Neural progenitor cell (in vitro differentiated cells): ENCODE measurements at regions not wholly inside any gene's neighbourhood (a gene's known extent, or its start where the extent isn't known, plus 50 kb on each side); places are given as distances from the start of the nearest gene placed in this dataset.
A peak's percentile ranks its signal among the peaks of the same experiment; 100 is the strongest.

Source experiments
- DNase-seq: peaks from one replicate; pipeline ENCODE4 v3.0.0-alpha.2; 2016; ENCODE audit warnings: low spot score
- H2AFZ ChIP-seq: fragments of 200-600 bp; sonication (generic); replicated peaks from 2 replicates; pipeline ENCODE4 v1.6.1; 2016; ENCODE audit warnings: antibody characterized with exemption
- H3F3A ChIP-seq: fragments of 200-600 bp; sonication (generic); 2 replicates; pipeline ENCODE4 v1.6.1; 2016; ENCODE audit warnings: antibody characterized with exemption, low read depth
- H3K27ac ChIP-seq: fragments of 200-600 bp; sonication (generic); 2 replicates; pipeline ENCODE4 v1.5.1; 2016; ENCODE audit warnings: mild to moderate bottlenecking
- H3K27me3 ChIP-seq: fragments of 200-600 bp; sonication (generic); 2 replicates; pipeline ENCODE4 v1.6.1; 2016; ENCODE audit warnings: mild to moderate bottlenecking, moderate library complexity
- H3K36me3 ChIP-seq: fragments of 200-600 bp; sonication (generic); 2 replicates; pipeline ENCODE4 v1.5.1; 2016
- H3K4me1 ChIP-seq: fragments of 200-600 bp; sonication (generic); 2 replicates; pipeline ENCODE4 v1.6.1; 2016; ENCODE audit warnings: mixed run types
- H3K4me2 ChIP-seq: fragments of 200-600 bp; sonication (generic); 2 replicates; pipeline ENCODE4 v1.6.1; 2016
- H3K4me3 ChIP-seq: fragments of 200-600 bp; sonication (generic); 2 replicates; pipeline ENCODE4 v1.5.1; 2016
- H3K79me2 ChIP-seq: fragments of 200-600 bp; sonication (generic); 2 replicates; pipeline ENCODE4 v1.6.1; 2016; ENCODE audit warnings: low read depth
- H3K9ac ChIP-seq: fragments of 200-600 bp; sonication (generic); 2 replicates; pipeline ENCODE4 v1.6.1; 2016
- H3K9me3 ChIP-seq: fragments of 200-600 bp; sonication (generic); 2 replicates; pipeline ENCODE4 v1.5.1; 2016; ENCODE audit warnings: low read depth
- H4K20me1 ChIP-seq: fragments of 200-600 bp; sonication (generic); 2 replicates; pipeline ENCODE4 v1.6.1; 2016; ENCODE audit warnings: low read depth
- H3K27ac Mint-ChIP-seq: 3 replicates; pipeline ENCODE4 v1.8.0; 2021; ENCODE audit warnings: mixed read lengths
- H3K27me3 Mint-ChIP-seq: 2 replicates; pipeline ENCODE4 v1.8.0; 2022; ENCODE audit warnings: low read depth, mild to moderate bottlenecking, inconsistent platforms, moderate library complexity, mixed read lengths; ENCODE audit not compliant: insufficient read depth
- H3K36me3 Mint-ChIP-seq: 3 replicates; pipeline ENCODE4 v1.8.0; 2021; ENCODE audit warnings: mixed read lengths
- H3K4me1 Mint-ChIP-seq: 3 replicates; pipeline ENCODE4 v1.8.0; 2021; ENCODE audit warnings: mixed read lengths
- H3K4me3 Mint-ChIP-seq: 3 replicates; pipeline ENCODE4 v1.8.0; 2021; ENCODE audit warnings: mild to moderate bottlenecking, moderate library complexity, mixed read lengths
- H3K9me3 Mint-ChIP-seq: 3 replicates; pipeline ENCODE4 v1.8.0; 2020; ENCODE audit warnings: mixed read lengths
- CTCF ChIP-seq: fragments of 200-600 bp; sonication (generic); IDR thresholded peaks from 2 replicates; pipeline ENCODE4 v1.5.1; 2017; ENCODE audit warnings: antibody characterized with exemption, mild to moderate bottlenecking
- EZH2 ChIP-seq: fragments of 200-600 bp; sonication (generic); IDR thresholded peaks from 2 replicates; pipeline ENCODE4 v1.6.1; 2017; ENCODE audit warnings: antibody characterized with exemption, mild to moderate bottlenecking, moderate library complexity
- EZH2phosphoT487 ChIP-seq: fragments of 200-600 bp; sonication (generic); IDR thresholded peaks from 2 replicates; pipeline ENCODE4 v1.6.1; 2017; ENCODE audit warnings: antibody characterized with exemption

- H3K27ac Mint-ChIP-seq = no peak overlapping the region
- H3K4me1 Mint-ChIP-seq = peaks cover 31% of the 10 kb centered on the region
- Histone ChIP-seq H2AFZ (no peak overlapping the region), H3K36me3 (no peaks in the 10 kb centered on the region), H3K79me2 (no peaks in the 10 kb centered on the region), H3F3A (no peaks in the 10 kb centered on the region), H3K4me2 (no peak overlapping the region), H3K9me3 (no peaks in the 10 kb centered on the region), H4K20me1 (no peaks in the 10 kb centered on the region), H3K9ac (no peak overlapping the region), H3K4me3 (no peak overlapping the region), H3K4me1 (peaks cover 22% of the 10 kb centered on the region), H3K27me3 (no peaks in the 10 kb centered on the region), H3K27ac (no peak overlapping the region)
- no peak for TF ChIP-seq EZH2phosphoT487
- TF ChIP-seq CTCF = no peak
- TF ChIP-seq EZH2 = no peak
- DNase-seq = no peak
- no peaks in the 10 kb centered on the region for H3K9me3 Mint-ChIP-seq
- no peak overlapping the region for H3K4me3 Mint-ChIP-seq
- H3K27me3 Mint-ChIP-seq = peaks cover 12% of the 10 kb centered on the region
- H3K36me3 Mint-ChIP-seq = no peaks in the 10 kb centered on the region
Measured at GRCh38 chr9:89996773-89997172, 392.0 kb downstream of the GADD45G start.

- Histone ChIP-seq H4K20me1 (no peaks in the 10 kb centered on the region), H3K4me2 (no peak overlapping the region), H3K4me3 (no peak overlapping the region), H2AFZ (no peak overlapping the region), H3K4me1 (peaks cover 23% of the 10 kb centered on the region), H3K27me3 (no peaks in the 10 kb centered on the region), H3F3A (no peaks in the 10 kb centered on the region), H3K9ac (no peak overlapping the region), H3K27ac (no peak overlapping the region), H3K9me3 (no peaks in the 10 kb centered on the region), H3K79me2 (no peaks in the 10 kb centered on the region), H3K36me3 (no peaks in the 10 kb centered on the region)
- H3K36me3 Mint-ChIP-seq = no peaks in the 10 kb centered on the region
- no peak for TF ChIP-seq EZH2phosphoT487
- no peak overlapping the region for H3K4me3 Mint-ChIP-seq
- H3K27ac Mint-ChIP-seq = no peak overlapping the region
- peaks cover 13% of the 10 kb centered on the region for H3K27me3 Mint-ChIP-seq
- no peak for DNase-seq
- no peaks in the 10 kb centered on the region for H3K9me3 Mint-ChIP-seq
- H3K4me1 Mint-ChIP-seq = peaks cover 41% of the 10 kb centered on the region
Measured at GRCh38 chr9:89998633-89999032, 393.8 kb downstream of the GADD45G start.

GRCh38 chr9:89999176-89999533 lies 394.3 kb downstream of the GADD45G start:
- H3K27ac Mint-ChIP-seq = no peak overlapping the region
- no peak overlapping the region for H3K27ac ChIP-seq
- no peaks in the 10 kb centered on the region for H3K79me2 ChIP-seq
- DNase-seq = no peak
- peaks cover 14% of the 10 kb centered on the region for H3K27me3 Mint-ChIP-seq
- H3K4me3 Mint-ChIP-seq = no peak overlapping the region
- TF ChIP-seq CTCF = no peak
- TF ChIP-seq EZH2phosphoT487 = no peak
- TF ChIP-seq EZH2 = no peak
- H3K9me3 ChIP-seq = no peaks in the 10 kb centered on the region
- H3K4me2 ChIP-seq = no peak overlapping the region
- H3K9ac ChIP-seq = no peak overlapping the region
- peaks cover 21% of the 10 kb centered on the region for H3K4me1 ChIP-seq
- no peak overlapping the region for H2AFZ ChIP-seq
- no peak overlapping the region for H3K4me3 ChIP-seq
- no peaks in the 10 kb centered on the region for H3K27me3 ChIP-seq
- H3K9me3 Mint-ChIP-seq = no peaks in the 10 kb centered on the region
- H3K4me1 Mint-ChIP-seq = peaks cover 45% of the 10 kb centered on the region
- no peaks in the 10 kb centered on the region for H4K20me1 ChIP-seq
- no peaks in the 10 kb centered on the region for H3K36me3 ChIP-seq
- no peaks in the 10 kb centered on the region for H3F3A ChIP-seq
- H3K36me3 Mint-ChIP-seq = no peaks in the 10 kb centered on the region

GRCh38 chr9:89999534-90000370 lies 394.9 kb downstream of the GADD45G start:
- Histone ChIP-seq H3K4me2 (no peak overlapping the region), H3K9me3 (no peaks in the 10 kb centered on the region), H3K4me3 (no peak overlapping the region), H2AFZ (no peak overlapping the region), H3K9ac (no peak overlapping the region), H4K20me1 (no peaks in the 10 kb centered on the region), H3K36me3 (no peaks in the 10 kb centered on the region), H3K27me3 (no peaks in the 10 kb centered on the region), H3K4me1 (peaks cover 16% of the 10 kb centered on the region), H3K79me2 (no peaks in the 10 kb centered on the region), H3F3A (no peaks in the 10 kb centered on the region), H3K27ac (no peak overlapping the region)
- Mint-ChIP-seq H3K4me3 (no peak overlapping the region), H3K9me3 (no peaks in the 10 kb centered on the region), H3K27me3 (peaks cover 14% of the 10 kb centered on the region), H3K4me1 (peaks cover 45% of the 10 kb centered on the region), H3K36me3 (no peaks in the 10 kb centered on the region), H3K27ac (peak overlapping the region; percentile 11)
- no peak for DNase-seq
- TF ChIP-seq EZH2phosphoT487 (no peak), EZH2 (no peak), CTCF (no peak)
